Neural cell (in vitro differentiated cells): ENCODE measurements at regions not wholly inside any gene's neighbourhood (a gene's known extent, or its start where the extent isn't known, plus 50 kb on each side); places are given as distances from the start of the nearest gene placed in this dataset.

Experiments used
- H2AFZ ChIP-seq: fragments of 200-600, 300-800 bp; sonication (generic), shearing (Covaris generic); 2 replicates; pipeline ENCODE4 v1.6.0; 2014; ENCODE audit warnings: low read depth, mild to moderate bottlenecking, antibody characterized with exemption, low read length, moderate library complexity
- H3F3A ChIP-seq: fragments of 200-600 bp; shearing (Covaris generic); 2 replicates; pipeline ENCODE4 v1.6.1; 2016; ENCODE audit warnings: mild to moderate bottlenecking, moderate library complexity, mixed read lengths, antibody characterized with exemption, low read length; ENCODE audit not compliant: insufficient read depth, poor library complexity, severe bottlenecking
- H3K27ac ChIP-seq: fragments of 200-600, 300-800 bp; sonication (generic), shearing (Covaris generic); 2 replicates; pipeline ENCODE4 v1.5.1; 2014; ENCODE audit warnings: mild to moderate bottlenecking, low read length, moderate library complexity
- H3K27me3 ChIP-seq: fragments of 300-800, 200-600 bp; sonication (generic), shearing (Covaris generic); 2 replicates; pipeline ENCODE4 v1.6.0; 2014; ENCODE audit warnings: mild to moderate bottlenecking, low read depth, low read length, moderate library complexity; ENCODE audit not compliant: insufficient read depth
- H3K36me3 ChIP-seq: fragments of 300-800, 200-600 bp; sonication (generic), shearing (Covaris generic); 2 replicates; pipeline ENCODE4 v1.5.1; 2014; ENCODE audit warnings: mild to moderate bottlenecking, antibody characterized with exemption, low read length, moderate library complexity; ENCODE audit not compliant: insufficient read depth
- H3K4me2 ChIP-seq: fragments of 300-800, 200-600 bp; sonication (generic), shearing (Covaris generic); 2 replicates; pipeline ENCODE4 v1.6.0; 2014; ENCODE audit warnings: mild to moderate bottlenecking, low read length
- H3K4me3 ChIP-seq: fragments of 300-800, 200-600 bp; sonication (generic), shearing (Covaris generic); 2 replicates; pipeline ENCODE4 v1.5.1; 2014; ENCODE audit warnings: mild to moderate bottlenecking, low read length, moderate library complexity
- H3K79me2 ChIP-seq: fragments of 200-600 bp; shearing (Covaris generic); replicated peaks from 2 replicates; pipeline ENCODE4 v1.6.0; 2014; ENCODE audit warnings: mild to moderate bottlenecking, low read length, moderate library complexity; ENCODE audit not compliant: insufficient read depth
- H3K9ac ChIP-seq: fragments of 300-800, 200-600 bp; sonication (generic), shearing (Covaris generic); 2 replicates; pipeline ENCODE4 v1.6.1; 2016; ENCODE audit warnings: mild to moderate bottlenecking, low read length, mixed read lengths
- H3K9me2 ChIP-seq: fragments of 200-600 bp; shearing (Covaris generic); 2 replicates; pipeline ENCODE4 v1.6.1; 2016; ENCODE audit warnings: mild to moderate bottlenecking, low read length, mixed read lengths; ENCODE audit not compliant: insufficient read depth
- H3K9me3 ChIP-seq: fragments of 200-600, 300-800 bp; sonication (generic), shearing (Covaris generic); 2 replicates; pipeline ENCODE4 v1.6.1; 2016; ENCODE audit warnings: mild to moderate bottlenecking, mixed run types, low read length, moderate library complexity, mixed read lengths
- H4K20me1 ChIP-seq: fragments of 200-600 bp; shearing (Covaris generic); 2 replicates; pipeline ENCODE4 v1.6.1; 2016; ENCODE audit warnings: mild to moderate bottlenecking, mixed run types; ENCODE audit not compliant: insufficient read depth
- EP300 ChIP-seq: fragments of 450-650 bp; conservative IDR thresholded peaks from 2 replicates; pipeline ENCODE4 v1.6.1; 2014; ENCODE audit warnings: antibody characterized with exemption, mild to moderate bottlenecking, moderate library complexity; ENCODE audit not compliant: poor library complexity, severe bottlenecking
- EZH2 ChIP-seq: fragments of 200-600, 300-800 bp; shearing (Covaris generic), sonication (generic); IDR thresholded peaks from 2 replicates; pipeline ENCODE4 v1.6.1; 2014; ENCODE audit warnings: antibody characterized with exemption, low read length, borderline replicate concordance, mild to moderate bottlenecking; ENCODE audit not compliant: insufficient read depth, poor library complexity, severe bottlenecking
- MXI1 ChIP-seq: fragments of 450-650 bp; conservative IDR thresholded peaks from 2 replicates; pipeline ENCODE4 v1.6.1; 2014; ENCODE audit warnings: antibody characterized with exemption, mild to moderate bottlenecking; ENCODE audit not compliant: poor library complexity, severe bottlenecking
- POLR2AphosphoS5 ChIP-seq: IDR thresholded peaks from 2 replicates; pipeline ENCODE4 v1.6.1; 2012
- RAD21 ChIP-seq: fragments of 450-650 bp; conservative IDR thresholded peaks from 2 replicates; pipeline ENCODE4 v1.6.1; 2014; ENCODE audit warnings: antibody characterized with exemption, mild to moderate bottlenecking, moderate library complexity
- SMC3 ChIP-seq: fragments of 450-650 bp; conservative IDR thresholded peaks from 2 replicates; pipeline ENCODE4 v1.6.1; 2014; ENCODE audit warnings: antibody characterized with exemption, mild to moderate bottlenecking, moderate library complexity; ENCODE audit not compliant: poor library complexity
- TF ChIP-seq, protein P1 (sequence below): IDR thresholded peaks from 2 replicates; pipeline ENCODE4 v1.6.1; 2012; ENCODE audit warnings: borderline replicate concordance

DNA sequence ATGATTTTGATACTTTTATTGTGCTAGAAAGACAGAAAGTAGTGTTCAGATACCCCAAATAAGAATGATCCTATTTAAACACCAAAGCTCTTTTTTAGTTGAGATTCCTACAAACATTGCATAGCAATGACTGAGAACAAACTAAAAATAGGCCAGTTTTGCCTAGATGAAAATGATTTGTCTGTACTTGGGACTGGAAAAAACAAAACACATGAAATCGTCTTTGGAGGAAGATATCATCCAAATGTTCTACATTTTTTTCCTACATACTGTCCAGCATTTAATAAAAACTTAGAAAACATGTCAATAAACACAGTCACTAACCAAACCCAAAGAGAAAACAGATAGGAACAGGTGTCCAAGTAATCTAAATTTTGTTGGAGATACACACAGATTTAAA is 111.6 kb upstream of the MEOX2 start:
- H2AFZ ChIP-seq: no peak overlapping the region
- no peak overlapping the region for H3K27ac ChIP-seq
- no peaks in the 10 kb centered on the region for H3K79me2 ChIP-seq
- H3K4me3 ChIP-seq: no peak overlapping the region
- H3K27me3 ChIP-seq: no peaks in the 10 kb centered on the region
- H3K9me2 ChIP-seq: no peaks in the 10 kb centered on the region
- H3F3A ChIP-seq: no peaks in the 10 kb centered on the region
- no peak for TF ChIP-seq MXI1
- TF ChIP-seq RAD21: no peak
- TF ChIP-seq EP300: no peak
- no peak for TF ChIP-seq SMC3
- TF ChIP-seq, protein P1, sequence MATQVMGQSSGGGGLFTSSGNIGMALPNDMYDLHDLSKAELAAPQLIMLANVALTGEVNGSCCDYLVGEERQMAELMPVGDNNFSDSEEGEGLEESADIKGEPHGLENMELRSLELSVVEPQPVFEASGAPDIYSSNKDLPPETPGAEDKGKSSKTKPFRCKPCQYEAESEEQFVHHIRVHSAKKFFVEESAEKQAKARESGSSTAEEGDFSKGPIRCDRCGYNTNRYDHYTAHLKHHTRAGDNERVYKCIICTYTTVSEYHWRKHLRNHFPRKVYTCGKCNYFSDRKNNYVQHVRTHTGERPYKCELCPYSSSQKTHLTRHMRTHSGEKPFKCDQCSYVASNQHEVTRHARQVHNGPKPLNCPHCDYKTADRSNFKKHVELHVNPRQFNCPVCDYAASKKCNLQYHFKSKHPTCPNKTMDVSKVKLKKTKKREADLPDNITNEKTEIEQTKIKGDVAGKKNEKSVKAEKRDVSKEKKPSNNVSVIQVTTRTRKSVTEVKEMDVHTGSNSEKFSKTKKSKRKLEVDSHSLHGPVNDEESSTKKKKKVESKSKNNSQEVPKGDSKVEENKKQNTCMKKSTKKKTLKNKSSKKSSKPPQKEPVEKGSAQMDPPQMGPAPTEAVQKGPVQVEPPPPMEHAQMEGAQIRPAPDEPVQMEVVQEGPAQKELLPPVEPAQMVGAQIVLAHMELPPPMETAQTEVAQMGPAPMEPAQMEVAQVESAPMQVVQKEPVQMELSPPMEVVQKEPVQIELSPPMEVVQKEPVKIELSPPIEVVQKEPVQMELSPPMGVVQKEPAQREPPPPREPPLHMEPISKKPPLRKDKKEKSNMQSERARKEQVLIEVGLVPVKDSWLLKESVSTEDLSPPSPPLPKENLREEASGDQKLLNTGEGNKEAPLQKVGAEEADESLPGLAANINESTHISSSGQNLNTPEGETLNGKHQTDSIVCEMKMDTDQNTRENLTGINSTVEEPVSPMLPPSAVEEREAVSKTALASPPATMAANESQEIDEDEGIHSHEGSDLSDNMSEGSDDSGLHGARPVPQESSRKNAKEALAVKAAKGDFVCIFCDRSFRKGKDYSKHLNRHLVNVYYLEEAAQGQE: no peak
- TF ChIP-seq EZH2: no peak
- no peak for TF ChIP-seq POLR2AphosphoS5
- H3K36me3 ChIP-seq: no peaks in the 10 kb centered on the region
- H3K4me2 ChIP-seq: no peak overlapping the region
- no peaks in the 10 kb centered on the region for H4K20me1 ChIP-seq
- H3K9me3 ChIP-seq: no peaks in the 10 kb centered on the region
- H3K9ac ChIP-seq: no peak overlapping the region

DNA sequence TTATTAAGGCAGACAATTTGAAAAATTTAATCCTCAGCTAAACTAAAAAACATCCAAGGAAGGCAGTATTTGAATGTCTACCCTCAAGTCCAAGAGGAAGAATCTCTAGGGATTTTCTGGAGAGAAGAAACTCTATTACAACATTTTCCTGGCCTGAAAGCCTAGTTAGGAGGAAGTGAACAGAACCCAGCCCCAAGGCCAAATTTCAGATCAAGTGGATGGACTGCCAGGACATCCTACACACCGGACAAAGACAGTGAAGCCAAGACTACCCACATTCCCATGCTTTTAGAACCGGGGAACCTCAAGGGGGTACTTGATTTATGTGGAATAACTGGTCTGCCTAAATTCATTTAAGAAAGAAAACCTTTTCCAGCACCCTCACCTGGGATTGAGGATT is 108.9 kb upstream of the MEOX2 start:
- Histone ChIP-seq H3K4me3 (no peak overlapping the region), H3K4me2 (no peak overlapping the region), H3K36me3 (no peaks in the 10 kb centered on the region), H3F3A (no peaks in the 10 kb centered on the region), H3K27me3 (no peaks in the 10 kb centered on the region), H3K79me2 (no peaks in the 10 kb centered on the region), H3K9me2 (no peaks in the 10 kb centered on the region), H3K9me3 (no peaks in the 10 kb centered on the region), H4K20me1 (no peaks in the 10 kb centered on the region), H3K9ac (no peak overlapping the region), H2AFZ (no peak overlapping the region), H3K27ac (no peak overlapping the region)
- TF ChIP-seq RAD21 (no peak), MXI1 (no peak), EP300 (no peak)
- TF ChIP-seq, protein P1: no peak
